ENCODE measurements at regions not wholly inside any gene's neighbourhood (a gene's known extent, or its start where the extent isn't known, plus 50 kb on each side); places are given as distances from the start of the nearest gene placed in this dataset.

- Histone ChIP-seq H3K9ac (ENCODE audit: control insufficient read depth, extremely low read depth, insufficient read depth, low read length) (no peak overlapping the region), H2AFZ (ENCODE audit: control insufficient read depth, low read length) (no peak overlapping the region), H3K9me1 (ENCODE audit: control insufficient read depth, extremely low read depth, insufficient read depth, low read length) (no peaks in the 10 kb centered on the region), H3K9me3 (ENCODE audit: control insufficient read depth, low read depth, low read length) (no peaks in the 10 kb centered on the region), H3K27ac (ENCODE audit: control insufficient read depth, insufficient read depth, low read length) (no peak overlapping the region), H3K36me3 (ENCODE audit: control insufficient read depth in 2 of 2, extremely low read depth in 1 of 2, insufficient read depth in 2 of 2, low read length in 2 of 2) (no peaks in the 10 kb centered on the region), H3K4me3 (ENCODE audit: control insufficient read depth in 2 of 3, extremely low read depth in 1 of 3, insufficient read depth in 2 of 3, low read depth in 1 of 3, low read length in 3 of 3) (no peak overlapping the region), H3K27me3 (ENCODE audit: control insufficient read depth, extremely low read depth, insufficient read depth, low read length) (no peaks in the 10 kb centered on the region), H3K4me2 (ENCODE audit: control insufficient read depth, extremely low read depth, insufficient read depth, low read depth, low read length) (no peak overlapping the region), H3K4me1 (ENCODE audit: control insufficient read depth, extremely low read depth, insufficient read depth, low read length) (no peaks in the 10 kb centered on the region), H4K20me1 (ENCODE audit: control insufficient read depth, extremely low read depth, insufficient read depth, low read length) (no peaks in the 10 kb centered on the region), H3K79me2 (ENCODE audit: control insufficient read depth, insufficient read depth, low read length) (no peaks in the 10 kb centered on the region)
- FAIRE-seq (no peak), DNase-seq (ENCODE audit: low read depth, low spot score) (no peak)
- TF ChIP-seq EZH2 (IDR thresholded peaks at IDR 0.05; ENCODE audit: low read length): no peak
- TF ChIP-seq, protein P1, sequence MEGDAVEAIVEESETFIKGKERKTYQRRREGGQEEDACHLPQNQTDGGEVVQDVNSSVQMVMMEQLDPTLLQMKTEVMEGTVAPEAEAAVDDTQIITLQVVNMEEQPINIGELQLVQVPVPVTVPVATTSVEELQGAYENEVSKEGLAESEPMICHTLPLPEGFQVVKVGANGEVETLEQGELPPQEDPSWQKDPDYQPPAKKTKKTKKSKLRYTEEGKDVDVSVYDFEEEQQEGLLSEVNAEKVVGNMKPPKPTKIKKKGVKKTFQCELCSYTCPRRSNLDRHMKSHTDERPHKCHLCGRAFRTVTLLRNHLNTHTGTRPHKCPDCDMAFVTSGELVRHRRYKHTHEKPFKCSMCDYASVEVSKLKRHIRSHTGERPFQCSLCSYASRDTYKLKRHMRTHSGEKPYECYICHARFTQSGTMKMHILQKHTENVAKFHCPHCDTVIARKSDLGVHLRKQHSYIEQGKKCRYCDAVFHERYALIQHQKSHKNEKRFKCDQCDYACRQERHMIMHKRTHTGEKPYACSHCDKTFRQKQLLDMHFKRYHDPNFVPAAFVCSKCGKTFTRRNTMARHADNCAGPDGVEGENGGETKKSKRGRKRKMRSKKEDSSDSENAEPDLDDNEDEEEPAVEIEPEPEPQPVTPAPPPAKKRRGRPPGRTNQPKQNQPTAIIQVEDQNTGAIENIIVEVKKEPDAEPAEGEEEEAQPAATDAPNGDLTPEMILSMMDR (optimal IDR thresholded peaks at IDR 0.05 in 1 of 3, IDR thresholded peaks at IDR 0.05 in 1 of 3, conservative IDR thresholded peaks at IDR 0.05 in 1 of 3; ENCODE audit: extremely low read depth in 1 of 3, insufficient read depth in 2 of 3, low read length in 3 of 3): no peak
- dilution Hi-C loops (cut with MboI; ENCODE audit: extremely low pct_ligation_motif_present, low sequenced_read_pairs): no loop called here
Observed at GRCh38 chr3:74862476-74862875, 248.0 kb upstream of the CNTN3 start.

DNA sequence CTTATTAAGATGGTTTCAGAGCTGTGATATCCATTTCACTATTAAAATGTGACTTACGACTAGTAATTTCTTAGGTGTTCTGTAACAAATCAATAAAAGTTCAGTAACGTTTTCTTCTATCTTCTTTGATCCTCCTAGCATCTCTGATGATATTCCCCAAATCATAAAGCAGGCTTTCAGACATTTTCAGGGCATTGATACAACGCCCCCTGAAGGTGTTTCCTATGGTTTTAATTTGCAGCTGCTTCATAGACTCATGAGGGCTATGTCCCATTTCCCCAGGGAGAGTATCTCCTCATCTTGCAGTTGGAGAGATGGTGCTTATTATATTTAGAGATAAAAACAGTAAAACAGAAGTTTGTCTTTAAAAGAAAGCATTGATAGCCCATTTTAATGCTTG is 246.8 kb upstream of the CNTN3 start:
- H3K79me2 ChIP-seq (ENCODE audit: control insufficient read depth, insufficient read depth, low read length): no peaks in the 10 kb centered on the region
- H3K27ac ChIP-seq (ENCODE audit: control insufficient read depth, insufficient read depth, low read length): no peak overlapping the region
- H2AFZ ChIP-seq (ENCODE audit: control insufficient read depth, low read length): no peak overlapping the region
- no peak overlapping the region for H3K4me2 ChIP-seq (ENCODE audit: control insufficient read depth, extremely low read depth, insufficient read depth, low read depth, low read length)
- H3K4me3 ChIP-seq (ENCODE audit: control insufficient read depth in 2 of 3, extremely low read depth in 1 of 3, insufficient read depth in 2 of 3, low read depth in 1 of 3, low read length in 3 of 3): no peak overlapping the region
- no peaks in the 10 kb centered on the region for H4K20me1 ChIP-seq (ENCODE audit: control insufficient read depth, extremely low read depth, insufficient read depth, low read length)
- TF ChIP-seq EZH2 (IDR thresholded peaks at IDR 0.05; ENCODE audit: low read length): no peak
- TF ChIP-seq, protein P1 (optimal IDR thresholded peaks at IDR 0.05 in 1 of 3, IDR thresholded peaks at IDR 0.05 in 1 of 3, conservative IDR thresholded peaks at IDR 0.05 in 1 of 3; ENCODE audit: extremely low read depth in 1 of 3, insufficient read depth in 2 of 3, low read length in 3 of 3): no peak
- no peaks in the 10 kb centered on the region for H3K36me3 ChIP-seq (ENCODE audit: control insufficient read depth in 2 of 2, extremely low read depth in 1 of 2, insufficient read depth in 2 of 2, low read length in 2 of 2)
- no peaks in the 10 kb centered on the region for H3K9me1 ChIP-seq (ENCODE audit: control insufficient read depth, extremely low read depth, insufficient read depth, low read length)
- DNase-seq (ENCODE audit: low read depth, low spot score) (no peak), FAIRE-seq (no peak)
- no peaks in the 10 kb centered on the region for H3K9me3 ChIP-seq (ENCODE audit: control insufficient read depth, low read depth, low read length)
- no peak overlapping the region for H3K9ac ChIP-seq (ENCODE audit: control insufficient read depth, extremely low read depth, insufficient read depth, low read length)
- no peaks in the 10 kb centered on the region for H3K27me3 ChIP-seq (ENCODE audit: control insufficient read depth, extremely low read depth, insufficient read depth, low read length)
- H3K4me1 ChIP-seq (ENCODE audit: control insufficient read depth, extremely low read depth, insufficient read depth, low read length): no peaks in the 10 kb centered on the region
- dilution Hi-C loops (cut with MboI; ENCODE audit: extremely low pct_ligation_motif_present, low sequenced_read_pairs): no loop called here
